HEK293T (cell line): ENCODE measurements at regions not wholly inside any gene's neighbourhood (a gene's known extent, or its start where the extent isn't known, plus 50 kb on each side); places are given as distances from the start of the nearest gene placed in this dataset.

Experiments
- CTCF ChIA-PET: fragments of 350-600 bp; formaldehyde crosslinking; extraction: SDS; loops from one replicate; lab custom pipeline; 2021; ENCODE audit warnings: antibody characterized with exemption, inconsistent platforms; lab: Yijun Ruan, JAX
- POLR2A ChIA-PET: fragments of 350-600 bp; formaldehyde crosslinking; extraction: SDS; loops from one replicate; lab custom pipeline; 2020; ENCODE audit warnings: antibody characterized with exemption, inconsistent platforms; lab: Yijun Ruan, JAX
- DNase-seq: peaks from one replicate; pipeline ENCODE4 v3.0.0; 2012; ENCODE audit warnings: mixed read lengths; ENCODE audit errors: extremely low spot score
- ARNT ChIP-seq: fragments of 450-650 bp; IDR thresholded peaks from 2 replicates; pipeline ENCODE4 v1.6.1; 2017; ENCODE audit warnings: mild to moderate bottlenecking
- BHLHE40 ChIP-seq: fragments of 450-650 bp; IDR thresholded peaks from 2 replicates; pipeline ENCODE4 v1.6.1; 2016; ENCODE audit warnings: mild to moderate bottlenecking, moderate library complexity, borderline replicate concordance
- CTBP1 ChIP-seq: fragments of 450-650 bp; IDR thresholded peaks from 2 replicates; pipeline ENCODE4 v1.6.1; 2016; ENCODE audit warnings: borderline replicate concordance
- ELF4 ChIP-seq: fragments of 450-650 bp; IDR thresholded peaks from 2 replicates; pipeline ENCODE4 v1.6.1; 2017; ENCODE audit warnings: antibody characterized with exemption
- FOXA1 ChIP-seq: fragments of 450-650 bp; IDR thresholded peaks from 2 replicates; pipeline ENCODE4 v1.6.1; 2016; ENCODE audit warnings: mild to moderate bottlenecking
- FOXK2 ChIP-seq: fragments of 450-650 bp; IDR thresholded peaks from 2 replicates; pipeline ENCODE4 v1.6.1; 2016; ENCODE audit warnings: mild to moderate bottlenecking
- FOXM1 ChIP-seq: fragments of 450-650 bp; IDR thresholded peaks from 2 replicates; pipeline ENCODE4 v1.6.1; 2017; ENCODE audit warnings: mild to moderate bottlenecking, borderline replicate concordance
- HDGF ChIP-seq: fragments of 450-650 bp; IDR thresholded peaks from 2 replicates; pipeline ENCODE4 v1.6.1; 2017; ENCODE audit warnings: antibody characterized with exemption, borderline replicate concordance
- L3MBTL2 ChIP-seq: fragments of 450-650 bp; conservative IDR thresholded peaks from 2 replicates; pipeline ENCODE4 v1.6.1; 2016; ENCODE audit warnings: mild to moderate bottlenecking
- LEF1 ChIP-seq: fragments of 450-650 bp; IDR thresholded peaks from 2 replicates; pipeline ENCODE4 v1.6.1; 2017; ENCODE audit warnings: mild to moderate bottlenecking, borderline replicate concordance
- NFRKB ChIP-seq: fragments of 450-650 bp; IDR thresholded peaks from 2 replicates; pipeline ENCODE4 v1.6.1; 2016; ENCODE audit warnings: mild to moderate bottlenecking, moderate library complexity
- SP1 ChIP-seq: fragments of 450-650 bp; IDR thresholded peaks from 2 replicates; pipeline ENCODE4 v1.6.1; 2017
- SUZ12 ChIP-seq: fragments of 450-650 bp; IDR thresholded peaks from 2 replicates; pipeline ENCODE4 v1.6.1; 2016; ENCODE audit warnings: mild to moderate bottlenecking
- TARDBP ChIP-seq: fragments of 450-650 bp; IDR thresholded peaks from 2 replicates; pipeline ENCODE4 v1.6.1; 2016
- ZNF384 ChIP-seq: fragments of 450-650 bp; IDR thresholded peaks from 2 replicates; pipeline ENCODE4 v1.6.1; 2016
- TF ChIP-seq, protein P1 (sequence below): fragments of 450-650 bp; IDR thresholded peaks from 2 replicates; pipeline ENCODE4 v1.6.1; 2016

DNA sequence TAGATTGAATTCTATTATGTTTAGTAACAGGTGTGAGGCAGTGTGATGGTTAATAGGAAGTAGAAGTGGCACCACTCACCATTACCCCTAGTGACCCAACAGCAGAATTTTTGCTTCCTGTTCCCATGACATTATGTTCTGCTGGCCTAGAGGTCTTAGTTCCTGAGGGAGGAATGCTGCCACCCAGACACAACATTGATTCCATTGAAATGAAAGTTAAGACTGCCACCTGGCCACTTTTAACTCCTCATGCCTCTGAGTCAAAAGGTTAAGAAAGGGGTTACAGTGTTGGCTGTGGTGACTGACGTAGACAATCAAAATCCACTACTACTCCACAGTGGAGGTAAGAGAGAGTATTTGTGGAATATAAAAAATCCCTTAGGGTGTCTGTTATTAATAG lies 218.9 kb upstream of the NMUR2 start:
- ChIA-PET POLR2A (no interaction called here), CTCF (no interaction called here)

DNA sequence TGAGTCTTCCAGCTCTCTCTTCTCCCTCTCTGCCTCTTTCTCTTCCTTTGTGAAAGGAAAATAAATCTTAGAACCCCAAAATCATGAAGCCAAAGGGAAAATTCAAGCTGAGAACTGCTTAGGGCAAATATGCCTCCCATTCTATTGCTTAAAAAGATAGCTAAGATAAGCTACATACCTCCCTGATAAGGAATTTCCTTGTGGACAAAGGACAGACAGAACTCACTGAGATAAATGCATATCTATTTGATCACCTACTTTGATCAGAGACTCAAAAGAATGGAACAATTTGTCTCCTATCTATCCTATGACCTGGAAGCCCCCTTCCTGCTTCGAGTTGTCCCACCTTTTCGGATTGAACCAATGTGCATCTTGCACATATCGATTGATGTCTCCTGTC lies 220.6 kb upstream of the NMUR2 start:
- DNase-seq = no peak
- TF ChIP-seq FOXA1 (no peak), ELF4 (no peak), FOXK2 (no peak)
- POLR2A ChIA-PET = no interaction called here
- CTCF ChIA-PET = no interaction called here

More for the DNA sequence above, 218.9 kb upstream of the NMUR2 start:
- DNase-seq = no peak
- TF ChIP-seq, protein P1, sequence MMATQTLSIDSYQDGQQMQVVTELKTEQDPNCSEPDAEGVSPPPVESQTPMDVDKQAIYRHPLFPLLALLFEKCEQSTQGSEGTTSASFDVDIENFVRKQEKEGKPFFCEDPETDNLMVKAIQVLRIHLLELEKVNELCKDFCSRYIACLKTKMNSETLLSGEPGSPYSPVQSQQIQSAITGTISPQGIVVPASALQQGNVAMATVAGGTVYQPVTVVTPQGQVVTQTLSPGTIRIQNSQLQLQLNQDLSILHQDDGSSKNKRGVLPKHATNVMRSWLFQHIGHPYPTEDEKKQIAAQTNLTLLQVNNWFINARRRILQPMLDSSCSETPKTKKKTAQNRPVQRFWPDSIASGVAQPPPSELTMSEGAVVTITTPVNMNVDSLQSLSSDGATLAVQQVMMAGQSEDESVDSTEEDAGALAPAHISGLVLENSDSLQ = no peak
- TF ChIP-seq SUZ12 = no peak

DNA sequence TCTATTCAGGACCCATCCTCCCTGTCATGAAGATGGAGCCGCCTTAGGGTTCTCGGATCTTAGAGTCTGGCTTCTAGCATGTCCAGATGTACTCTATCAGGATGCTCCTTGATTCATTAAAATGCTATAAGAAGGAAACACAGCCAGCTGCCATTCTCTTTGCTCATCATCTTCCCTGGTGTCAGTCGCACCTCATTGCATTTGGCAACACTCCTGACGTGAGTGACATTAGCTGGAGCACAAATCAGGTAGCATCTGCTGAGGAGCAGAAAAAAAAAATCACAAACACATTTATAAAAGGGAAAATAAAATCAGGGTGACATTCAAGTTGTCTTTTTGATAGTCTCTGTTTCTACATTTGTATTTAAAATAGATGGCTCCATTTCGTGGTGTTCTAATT lies 226.1 kb upstream of the NMUR2 start:
- DNase-seq = no peak
- ChIA-PET CTCF (no interaction called here), POLR2A (no interaction called here)
- TF ChIP-seq FOXK2 (no peak), CTBP1 (no peak), L3MBTL2 (no peak), SP1 (no peak), BHLHE40 (no peak), TARDBP (no peak), FOXM1 (no peak), LEF1 (no peak), FOXA1 (no peak), ELF4 (no peak), SUZ12 (no peak), HDGF (no peak), ARNT (no peak), NFRKB (no peak), ZNF384 (no peak)
- TF ChIP-seq, protein P1 = no peak

DNA sequence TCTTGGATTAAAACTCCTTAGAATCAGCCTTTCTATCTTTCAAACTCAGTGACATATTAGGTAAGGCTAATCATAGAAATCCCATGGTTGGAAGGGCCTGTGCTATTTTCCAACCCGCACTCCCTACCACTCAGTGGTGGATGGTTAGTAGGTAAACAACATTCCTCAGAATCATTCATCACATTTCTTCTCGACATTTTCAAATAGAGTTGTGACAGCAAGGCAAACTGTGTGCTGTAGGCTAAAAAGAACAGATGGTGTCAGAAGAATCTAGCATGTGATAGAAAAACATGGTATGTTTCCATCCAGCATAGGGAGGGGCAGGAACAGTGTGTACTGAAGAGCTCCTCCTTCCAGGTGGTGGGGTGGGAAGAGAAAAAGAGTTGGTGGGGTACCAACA lies 227.3 kb upstream of the NMUR2 start:
- ChIA-PET POLR2A (no interaction called here), CTCF (no interaction called here)
- DNase-seq = no peak
- TF ChIP-seq FOXA1 = no peak

DNA sequence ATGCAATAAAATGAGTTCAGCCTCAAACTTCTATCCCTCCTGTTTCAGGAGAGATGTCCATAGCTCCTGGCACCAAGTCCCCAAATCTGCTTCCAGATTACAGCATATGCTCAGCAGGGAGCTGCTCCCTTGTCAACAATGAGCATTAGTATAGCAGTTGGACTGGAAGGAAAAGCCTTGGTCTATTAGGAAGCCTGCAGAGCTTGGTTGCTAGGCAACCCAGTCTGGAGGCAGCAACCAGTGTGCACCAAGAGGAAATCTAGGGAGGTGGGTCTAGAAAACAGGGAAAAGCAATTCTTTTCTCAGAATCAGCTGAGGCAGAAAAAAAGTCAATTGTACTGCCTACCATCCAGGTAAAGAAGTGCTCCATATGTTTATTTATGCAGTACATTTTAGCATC lies 229.5 kb upstream of the NMUR2 start:
- ChIA-PET POLR2A (no interaction called here), CTCF (no interaction called here)

DNA sequence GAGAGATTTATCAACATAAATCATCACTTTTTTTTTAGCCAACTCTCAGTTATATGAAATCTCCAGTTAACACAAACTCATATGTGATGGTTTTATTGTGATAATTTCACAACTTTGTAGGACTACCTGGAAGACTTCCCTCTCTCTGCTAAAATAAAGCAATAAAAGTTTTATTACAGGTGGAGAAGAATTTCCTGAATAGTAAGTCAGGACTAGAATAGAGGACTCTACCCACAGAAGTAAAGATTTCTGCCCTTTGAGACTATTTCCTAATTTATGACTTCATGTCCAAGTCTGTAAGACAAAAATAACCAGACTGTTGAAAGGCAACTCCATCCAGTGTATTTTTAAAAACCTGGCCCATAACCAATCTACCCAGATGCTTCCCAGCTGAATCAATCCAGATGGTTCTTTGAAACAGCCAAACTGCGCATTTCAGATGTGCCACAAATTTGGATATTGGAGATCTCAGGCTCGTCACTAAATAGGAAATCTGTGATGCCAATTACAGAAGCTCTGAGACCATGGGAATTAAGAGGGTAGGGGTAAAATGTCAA lies 234.0 kb upstream of the NMUR2 start:
- DNase-seq = no peak
- ChIA-PET POLR2A (no interaction called here), CTCF (no interaction called here)
- TF ChIP-seq TARDBP = no peak

More for the DNA sequence above, 229.5 kb upstream of the NMUR2 start:
- no peak for DNase-seq
- TF ChIP-seq FOXK2 = no peak
- TF ChIP-seq FOXM1 = no peak
- TF ChIP-seq BHLHE40 = no peak
- no peak for TF ChIP-seq SUZ12
- TF ChIP-seq NFRKB = no peak
- no peak for TF ChIP-seq ARNT
- TF ChIP-seq CTBP1 = no peak
- no peak for TF ChIP-seq ELF4
- no peak for TF ChIP-seq ZNF384

DNA sequence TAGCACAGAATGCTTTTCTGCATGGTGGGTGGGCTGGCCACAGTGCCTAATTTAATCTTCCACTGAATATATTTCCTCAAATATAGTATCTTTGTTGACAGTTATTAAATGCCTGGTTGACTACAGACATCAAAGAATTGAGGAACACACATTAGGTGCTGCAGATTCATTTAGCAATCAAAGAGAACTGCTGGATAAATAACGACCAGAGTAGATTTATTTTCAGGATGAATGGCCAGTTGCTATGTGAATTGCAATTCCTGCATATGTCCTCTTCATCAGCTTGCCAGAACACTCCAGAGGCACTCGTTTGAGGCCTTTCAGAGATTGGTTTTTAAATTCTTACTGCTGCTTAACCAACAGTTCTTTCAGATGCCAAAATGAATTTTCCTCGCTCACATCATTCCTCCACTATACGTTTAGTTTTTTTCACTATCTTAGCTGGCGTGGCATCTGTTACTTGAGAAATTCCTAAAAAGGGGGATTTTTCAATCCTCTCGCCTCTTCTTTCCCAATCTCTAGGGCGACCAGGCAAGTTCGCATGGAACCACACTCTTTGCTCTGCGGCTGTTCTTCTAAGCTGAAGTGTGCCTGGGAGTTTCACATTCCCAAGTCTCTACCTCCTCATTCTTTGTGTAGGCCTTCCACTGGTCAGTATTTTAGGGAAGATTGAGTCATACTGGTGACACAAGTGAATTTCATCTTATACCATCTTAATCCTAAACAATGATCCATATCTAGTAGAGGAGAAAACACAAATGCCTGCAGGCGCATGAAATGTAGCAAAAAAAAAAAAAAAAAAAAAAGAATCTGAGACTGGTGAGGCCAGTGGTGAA lies 237.1 kb upstream of the NMUR2 start:
- ChIA-PET CTCF (no interaction called here), POLR2A (no interaction called here)
- TF ChIP-seq LEF1 = no peak
- no peak for TF ChIP-seq BHLHE40
- TF ChIP-seq SP1 = no peak
- no peak for TF ChIP-seq ELF4
- DNase-seq = no peak

DNA sequence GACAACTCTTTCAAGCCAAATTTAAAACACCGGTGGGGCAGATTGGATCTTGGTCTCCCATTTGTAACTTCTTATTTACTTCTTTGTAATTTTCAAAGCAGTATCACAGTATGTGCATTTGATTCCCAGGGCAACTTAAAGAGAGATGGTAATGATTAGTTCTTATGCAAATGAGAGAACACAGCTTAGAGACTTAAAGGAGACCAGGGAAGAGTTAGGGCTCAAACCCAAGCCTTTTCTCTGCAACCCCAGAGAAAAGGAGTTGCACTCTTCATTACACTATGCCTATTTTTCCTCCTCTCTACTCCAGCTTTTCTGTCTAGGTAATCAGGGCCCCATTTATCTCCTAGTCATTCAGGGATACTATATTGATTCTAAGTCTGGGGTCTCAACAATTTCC lies 237.8 kb upstream of the NMUR2 start:
- ChIA-PET POLR2A (no interaction called here), CTCF (no interaction called here)
- TF ChIP-seq BHLHE40 (no peak), ELF4 (no peak), FOXK2 (no peak), L3MBTL2 (no peak), FOXA1 (no peak), SP1 (no peak), CTBP1 (no peak), NFRKB (no peak), ZNF384 (no peak), FOXM1 (no peak)
- TF ChIP-seq, protein P1 = no peak
- DNase-seq = no peak
